ENCODE measurements at regions not wholly inside any gene's neighbourhood (a gene's known extent, or its start where the extent isn't known, plus 50 kb on each side); places are given as distances from the start of the nearest gene placed in this dataset.

GRCh38 chr10:83078645-83079044, 1060.7 kb upstream of the GHITM start:
- Histone ChIP-seq H3K4me1 (no peaks in the 10 kb centered on the region), H3K27ac (no peak overlapping the region), H3K27me3 (no peaks in the 10 kb centered on the region), H3K4me3 (replicated peaks in 1 of 3) (no peak overlapping the region), H3K36me3 (no peaks in the 10 kb centered on the region), H3K9me3 (no peaks in the 10 kb centered on the region)
- intact Hi-C loops (cut with DNase I): no loop called here
- TF ChIP-seq, protein P1, sequence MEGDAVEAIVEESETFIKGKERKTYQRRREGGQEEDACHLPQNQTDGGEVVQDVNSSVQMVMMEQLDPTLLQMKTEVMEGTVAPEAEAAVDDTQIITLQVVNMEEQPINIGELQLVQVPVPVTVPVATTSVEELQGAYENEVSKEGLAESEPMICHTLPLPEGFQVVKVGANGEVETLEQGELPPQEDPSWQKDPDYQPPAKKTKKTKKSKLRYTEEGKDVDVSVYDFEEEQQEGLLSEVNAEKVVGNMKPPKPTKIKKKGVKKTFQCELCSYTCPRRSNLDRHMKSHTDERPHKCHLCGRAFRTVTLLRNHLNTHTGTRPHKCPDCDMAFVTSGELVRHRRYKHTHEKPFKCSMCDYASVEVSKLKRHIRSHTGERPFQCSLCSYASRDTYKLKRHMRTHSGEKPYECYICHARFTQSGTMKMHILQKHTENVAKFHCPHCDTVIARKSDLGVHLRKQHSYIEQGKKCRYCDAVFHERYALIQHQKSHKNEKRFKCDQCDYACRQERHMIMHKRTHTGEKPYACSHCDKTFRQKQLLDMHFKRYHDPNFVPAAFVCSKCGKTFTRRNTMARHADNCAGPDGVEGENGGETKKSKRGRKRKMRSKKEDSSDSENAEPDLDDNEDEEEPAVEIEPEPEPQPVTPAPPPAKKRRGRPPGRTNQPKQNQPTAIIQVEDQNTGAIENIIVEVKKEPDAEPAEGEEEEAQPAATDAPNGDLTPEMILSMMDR (IDR thresholded peaks at IDR 0.05): no peak
- TF ChIP-seq POLR2A (IDR thresholded peaks at IDR 0.05): no peak
- WGBS, 2 donors: 72 to 96% methylated on average over 3 of the region's 3 CpGs
- no peak for DNase-seq

DNA sequence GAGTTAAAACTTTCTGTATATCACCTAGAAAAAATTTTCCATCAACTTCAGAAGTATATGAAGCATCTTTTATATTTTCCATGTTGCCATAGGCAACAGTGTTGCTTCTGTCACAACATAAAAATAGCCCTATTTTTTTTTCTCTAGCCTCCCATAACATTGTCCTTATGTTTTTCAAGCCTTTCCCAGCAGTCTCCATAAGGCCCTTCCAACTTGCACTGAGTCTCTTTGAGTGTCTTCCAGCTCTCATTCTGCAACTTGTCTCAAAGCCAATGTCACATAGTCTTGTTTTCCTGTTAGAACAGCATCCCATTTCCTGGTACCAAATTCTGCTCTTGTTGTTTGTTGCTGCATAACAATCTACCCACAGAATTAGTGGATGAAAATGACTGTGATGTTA, 1055.5 kb upstream of the GHITM start:
- no peak for TF ChIP-seq POLR2A (IDR thresholded peaks at IDR 0.05)
- Histone ChIP-seq H3K4me1 (no peaks in the 10 kb centered on the region), H3K9me3 (no peaks in the 10 kb centered on the region), H3K27ac (no peak overlapping the region), H3K4me3 (replicated peaks in 1 of 3) (no peak overlapping the region), H3K36me3 (no peaks in the 10 kb centered on the region), H3K27me3 (no peaks in the 10 kb centered on the region)
- DNase-seq: no peak
- intact Hi-C loops (cut with DNase I): no loop called here

DNA sequence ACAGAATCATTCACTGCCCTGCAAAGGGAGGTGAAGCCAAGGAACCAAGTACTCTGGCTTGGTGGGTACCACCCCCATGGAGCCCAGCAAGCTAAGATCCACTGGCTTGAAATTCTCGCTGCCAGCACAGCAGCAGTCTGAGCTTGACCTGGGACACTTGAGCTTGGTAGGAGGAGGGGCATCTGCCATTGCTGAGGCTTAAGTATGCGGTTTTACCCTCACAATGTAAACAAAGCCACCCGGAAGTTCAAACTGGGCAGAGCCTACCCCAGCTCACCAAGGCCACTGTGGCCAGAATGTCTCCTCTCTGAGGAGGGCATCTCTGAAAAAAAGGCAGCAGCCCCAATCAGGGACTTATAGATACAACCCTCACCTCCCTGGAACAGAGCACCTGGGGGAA, 1050.0 kb upstream of the GHITM start:
- Histone ChIP-seq H3K4me1 (no peaks in the 10 kb centered on the region), H3K9me3 (no peaks in the 10 kb centered on the region), H3K36me3 (no peaks in the 10 kb centered on the region), H3K27me3 (no peaks in the 10 kb centered on the region), H3K4me3 (replicated peaks in 1 of 3) (no peak overlapping the region), H3K27ac (no peak overlapping the region)
- no peak for TF ChIP-seq POLR2A (IDR thresholded peaks at IDR 0.05)
- no peak for DNase-seq
- 33% methylated on average over 3 of the region's 3 CpGs; no CpG with 5 or more reads in 1 of the 2 donors for WGBS, 2 donors
- intact Hi-C loops (cut with DNase I): no loop called here

DNA sequence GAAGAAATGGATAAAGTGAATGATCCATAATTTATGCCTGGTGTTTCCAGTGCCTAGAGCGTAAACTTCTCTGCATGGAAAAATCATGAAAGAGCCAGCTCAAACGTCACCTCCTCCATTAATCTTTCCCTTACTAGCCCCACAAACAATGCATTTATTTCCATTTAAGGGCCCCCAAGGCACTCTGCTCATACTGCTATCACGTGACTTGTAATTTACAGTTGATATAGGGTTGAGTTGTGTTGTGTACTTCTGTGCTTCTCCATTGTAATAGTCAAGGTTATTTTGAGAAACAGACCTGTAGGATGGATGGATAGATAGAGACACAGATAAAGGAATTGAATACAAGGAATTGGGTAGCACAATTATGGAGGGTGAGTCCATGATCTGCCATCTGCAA, 1034.7 kb upstream of the GHITM start:
- Histone ChIP-seq H3K27ac (no peak overlapping the region), H3K4me1 (no peaks in the 10 kb centered on the region), H3K36me3 (no peaks in the 10 kb centered on the region), H3K4me3 (replicated peaks in 1 of 3) (no peak overlapping the region), H3K27me3 (no peaks in the 10 kb centered on the region), H3K9me3 (no peaks in the 10 kb centered on the region)
- 63 to 87% methylated on average over 3 of the region's 3 CpGs for WGBS, 2 donors
- DNase-seq: no peak
- no peak for TF ChIP-seq POLR2A (IDR thresholded peaks at IDR 0.05)
- TF ChIP-seq, protein P1 (IDR thresholded peaks at IDR 0.05): no peak
- intact Hi-C loops (cut with DNase I): no loop called here

DNA sequence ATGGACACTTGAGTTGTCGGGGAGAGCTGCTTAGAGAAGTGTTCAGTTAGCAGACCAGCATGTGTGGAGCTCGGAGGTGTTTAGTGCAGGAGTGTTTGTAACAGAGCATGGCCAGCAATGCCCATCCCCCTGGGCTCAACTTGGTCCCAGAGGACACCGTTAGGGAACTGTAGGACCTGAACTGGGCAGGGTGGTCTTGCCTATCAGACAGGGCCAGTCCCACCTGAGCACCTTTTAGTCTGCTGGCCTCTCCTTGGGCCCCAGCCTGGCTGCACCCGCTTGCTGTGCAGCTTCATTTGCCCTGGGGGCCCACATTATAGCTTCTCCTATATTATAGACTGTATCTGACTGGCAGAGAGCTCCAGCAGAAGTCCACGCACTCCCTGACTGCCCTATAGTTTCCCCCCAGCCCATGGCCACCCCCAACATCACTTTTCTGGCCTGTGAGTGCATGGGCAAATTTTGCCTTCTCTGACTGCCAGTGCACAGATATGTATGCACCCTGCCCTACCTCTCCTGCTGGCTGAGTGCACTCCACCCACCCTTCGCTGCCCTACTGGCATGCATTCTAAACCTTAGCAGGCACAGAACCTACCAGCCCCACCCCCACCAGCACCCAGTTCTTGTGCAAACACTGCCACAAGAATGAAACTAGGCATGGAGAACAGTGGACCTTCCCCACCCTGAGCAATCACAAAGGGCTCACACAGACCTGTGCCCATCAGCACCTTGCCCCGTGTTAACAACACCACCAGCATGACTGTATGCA, 1030.6 kb upstream of the GHITM start:
- H3K4me1 ChIP-seq: no peaks in the 10 kb centered on the region
- no peak overlapping the region for H3K27ac ChIP-seq
- H3K36me3 ChIP-seq: no peaks in the 10 kb centered on the region
- TF ChIP-seq POLR2A (IDR thresholded peaks at IDR 0.05): no peak
- TF ChIP-seq, protein P1 (IDR thresholded peaks at IDR 0.05): no peak
- H3K9me3 ChIP-seq: no peaks in the 10 kb centered on the region
- H3K27me3 ChIP-seq: no peaks in the 10 kb centered on the region
- DNase-seq: peak in 1 of 2 donors; percentile 57
- WGBS, 2 donors: 52 to 67% methylated on average over 6 of the region's 7 CpGs
- H3K4me3 ChIP-seq (replicated peaks in 1 of 3): no peak overlapping the region
- intact Hi-C loops (cut with DNase I): no loop called here

DNA sequence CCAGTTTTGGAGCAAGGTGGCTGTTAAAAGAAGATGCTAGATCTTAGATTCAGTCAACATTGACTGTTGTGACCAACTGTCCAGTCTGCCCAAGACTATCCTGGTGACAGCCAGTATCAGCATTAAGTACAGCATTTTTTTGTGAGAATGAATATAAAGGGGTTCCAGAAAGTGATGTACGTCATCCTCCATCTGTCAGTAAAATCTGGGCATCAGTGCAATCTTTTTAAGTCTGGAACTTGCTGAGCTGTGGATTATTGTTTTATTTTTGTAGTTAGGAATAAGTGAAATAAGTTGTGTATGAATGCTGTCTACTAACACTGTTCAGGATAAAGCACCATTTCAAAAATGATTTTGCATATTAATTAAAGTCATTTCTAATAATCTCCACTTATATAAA, 1020.0 kb upstream of the GHITM start:
- H3K27me3 ChIP-seq: no peaks in the 10 kb centered on the region
- H3K27ac ChIP-seq: no peak overlapping the region
- H3K36me3 ChIP-seq: no peaks in the 10 kb centered on the region
- H3K4me1 ChIP-seq: no peaks in the 10 kb centered on the region
- intact Hi-C loops (cut with DNase I): no loop called here
- no peaks in the 10 kb centered on the region for H3K9me3 ChIP-seq
- H3K4me3 ChIP-seq (replicated peaks in 1 of 3): no peak overlapping the region
- DNase-seq: no peak
- TF ChIP-seq POLR2A (IDR thresholded peaks at IDR 0.05): no peak
- TF ChIP-seq, protein P1 (IDR thresholded peaks at IDR 0.05): no peak
- WGBS, 2 donors: 88 to 90% methylated on average over 1 of the region's 1 CpG

All from thyroid gland (tissue), 4 donors.